Astrocyte of the spinal cord (primary cell): ENCODE measurements at regions not wholly inside any gene's neighbourhood (a gene's known extent, or its start where the extent isn't known, plus 50 kb on each side); places are given as distances from the start of the nearest gene placed in this dataset.

Experiments used
- DNase-seq: peaks from one replicate; pipeline ENCODE4 v3.0.0; 2011; ENCODE audit warnings: low read depth, low spot score
- H3K4me3 ChIP-seq: 2 replicates; pipeline ENCODE4 v1.5.1; 2011; ENCODE audit warnings: low read depth, mild to moderate bottlenecking, low read length, moderate library complexity
- CTCF ChIP-seq: IDR thresholded peaks from 2 replicates; pipeline ENCODE4 v1.5.1; 2012; ENCODE audit warnings: low read depth, mild to moderate bottlenecking, low read length, inconsistent platforms
- in situ Hi-C: cut with HindIII; loops from 2 replicates; pipeline ENCODE4 v1.10.0; 2017; ENCODE audit warnings: low sequenced_read_pairs

GRCh38 chr10:90975096-90975495 lies 54.2 kb upstream of the ANKRD1 start:
- no peak for DNase-seq
- no peak overlapping the region for H3K4me3 ChIP-seq
- no peak for TF ChIP-seq CTCF
- in situ Hi-C loops, result no loop called here

- in situ Hi-C loops, result no loop called here
- no peak for DNase-seq
- no peak for TF ChIP-seq CTCF
- H3K4me3 ChIP-seq, result no peak overlapping the region
Observed at GRCh38 chr10:90977162-90977854, 56.4 kb upstream of the ANKRD1 start.

- H3K4me3 ChIP-seq, result no peak overlapping the region
- no peak for DNase-seq
- TF ChIP-seq CTCF, result no peak
- in situ Hi-C loops, result no loop called here
Observed at GRCh38 chr10:90977855-90978486, 57.1 kb upstream of the ANKRD1 start.

- no peak overlapping the region for H3K4me3 ChIP-seq
- DNase-seq, result no peak
- TF ChIP-seq CTCF, result no peak
- in situ Hi-C loops, result no loop called here
Observed at GRCh38 chr10:90982406-90983008, 61.6 kb upstream of the ANKRD1 start.

- in situ Hi-C loops, result no loop called here
Observed at GRCh38 chr10:90983914-90984549, 63.1 kb upstream of the ANKRD1 start.

More at GRCh38 chr10:90983914-90984549, 63.1 kb upstream of the ANKRD1 start:
- H3K4me3 ChIP-seq, result no peak overlapping the region
- TF ChIP-seq CTCF, result no peak
- no peak for DNase-seq
